ENCODE measurements at regions not wholly inside any gene's neighbourhood (a gene's known extent, or its start where the extent isn't known, plus 50 kb on each side); places are given as distances from the start of the nearest gene placed in this dataset.

GRCh38 chr11:129722529-129722928, 93.1 kb upstream of the TMEM45B start:
- H4K20me1 ChIP-seq (ENCODE audit: insufficient read depth): no peaks in the 10 kb centered on the region
- H3K79me2 ChIP-seq (ENCODE audit: insufficient read depth, low read length): no peaks in the 10 kb centered on the region
- TF ChIP-seq TCF7L2 (IDR thresholded peaks at IDR 0.05; ENCODE audit: borderline replicate concordance, extremely low read depth, insufficient read depth, insufficient read length) (no peak), POLR2AphosphoS5 (IDR thresholded peaks at IDR 0.05; ENCODE audit: low read depth, low read length) (no peak), CBX3 (IDR thresholded peaks at IDR 0.05; ENCODE audit: low read depth) (no peak), EZH2phosphoT487 (IDR thresholded peaks at IDR 0.05; ENCODE audit: borderline replicate concordance) (no peak), YY1 (IDR thresholded peaks at IDR 0.05; ENCODE audit: extremely low read depth, insufficient replicate concordance, low read depth, low read length) (no peak)
- TF ChIP-seq, protein P1, sequence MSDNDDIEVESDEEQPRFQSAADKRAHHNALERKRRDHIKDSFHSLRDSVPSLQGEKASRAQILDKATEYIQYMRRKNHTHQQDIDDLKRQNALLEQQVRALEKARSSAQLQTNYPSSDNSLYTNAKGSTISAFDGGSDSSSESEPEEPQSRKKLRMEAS (IDR thresholded peaks at IDR 0.05): no peak
- TF ChIP-seq, protein P2, sequence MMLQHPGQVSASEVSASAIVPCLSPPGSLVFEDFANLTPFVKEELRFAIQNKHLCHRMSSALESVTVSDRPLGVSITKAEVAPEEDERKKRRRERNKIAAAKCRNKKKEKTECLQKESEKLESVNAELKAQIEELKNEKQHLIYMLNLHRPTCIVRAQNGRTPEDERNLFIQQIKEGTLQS (IDR thresholded peaks at IDR 0.05): no peak
- H2AFZ ChIP-seq (ENCODE audit: low read depth, low read length, poor library complexity, severe bottlenecking): no peak overlapping the region
- no peaks in the 10 kb centered on the region for H3K9me3 ChIP-seq (ENCODE audit: control insufficient read depth in 1 of 2, insufficient read depth in 1 of 2, low read depth in 1 of 2, low read length in 2 of 2)
- no peak overlapping the region for H3K4me2 ChIP-seq (ENCODE audit: low read length)
- ATAC-seq (no peak), DNase-seq (ENCODE audit: low read depth, low spot score) (no peak)
- ChIA-PET CTCF (no interaction called here), RAD21 (ENCODE audit: low non-redundant PET in 1 of 2, low total read pairs in 2 of 2, uncharacterized antibody in 2 of 2, unreplicated experiment in 2 of 2) (no interaction called here), POLR2A (no interaction called here)
- no peaks in the 10 kb centered on the region for H3K4me1 ChIP-seq (ENCODE audit: control insufficient read depth in 1 of 2, insufficient read depth in 2 of 2, low read length in 2 of 2)
- no TSS peak for BruUV-seq (replicated peaks)
- no peaks in the 10 kb centered on the region for H3K9me2 ChIP-seq (ENCODE audit: insufficient read depth)
- intact Hi-C loops (cut with micrococcal nuclease): no loop called here
- H3K27me3 ChIP-seq (ENCODE audit: insufficient read depth, low read length): no peaks in the 10 kb centered on the region; the same call in 1 of the 2 replicates
- no peaks in the 10 kb centered on the region for H3K36me3 ChIP-seq (ENCODE audit: control insufficient read depth in 1 of 2, insufficient read depth in 2 of 2, low read length in 2 of 2)
- H3K4me3 ChIP-seq (replicated peaks in 1 of 2; ENCODE audit: low read depth in 1 of 2, low read length in 2 of 2): no peak overlapping the region
- no peak overlapping the region for H3K27ac ChIP-seq (ENCODE audit: low read depth, low read length)
- no peak overlapping the region for H3K9ac ChIP-seq (ENCODE audit: low read length)

DNA sequence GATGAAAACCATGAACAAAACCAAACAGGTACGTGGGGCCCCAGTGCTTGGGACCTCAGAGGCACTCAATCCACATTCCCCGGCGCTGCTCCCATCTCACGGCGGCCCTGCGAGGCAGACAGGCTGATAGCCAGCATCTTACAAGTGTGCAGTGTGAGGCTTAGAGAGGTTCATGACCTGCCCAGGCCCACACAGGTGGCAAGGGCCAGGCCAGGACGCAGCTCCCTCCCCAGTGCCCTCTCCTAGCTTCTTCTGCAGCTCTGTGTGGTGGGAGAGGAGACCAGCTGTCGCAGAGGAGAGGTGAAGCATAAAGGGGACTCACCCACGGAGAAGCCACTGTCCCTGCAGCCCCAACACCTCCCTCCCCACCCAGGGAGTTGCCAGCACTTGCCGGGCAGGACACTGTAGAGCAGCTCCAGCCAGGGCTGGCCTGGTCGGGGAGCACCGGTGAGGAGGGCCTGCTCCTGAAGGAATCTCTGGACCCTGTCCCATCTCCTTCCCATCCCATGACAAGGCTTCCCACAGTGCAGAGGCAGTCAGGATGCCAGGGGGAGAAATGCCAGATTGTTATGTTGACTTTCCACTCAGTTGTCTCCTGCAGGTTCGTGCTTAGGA, 92.4 kb upstream of the TMEM45B start:
- Histone ChIP-seq H3K9me2 (ENCODE audit: insufficient read depth) (no peaks in the 10 kb centered on the region), H3K9ac (ENCODE audit: low read length) (no peak overlapping the region), H2AFZ (ENCODE audit: low read depth, low read length, poor library complexity, severe bottlenecking) (no peak overlapping the region), H3K4me1 (ENCODE audit: control insufficient read depth in 1 of 2, insufficient read depth in 2 of 2, low read length in 2 of 2) (no peaks in the 10 kb centered on the region), H4K20me1 (ENCODE audit: insufficient read depth) (no peaks in the 10 kb centered on the region), H3K9me3 (ENCODE audit: control insufficient read depth in 1 of 2, insufficient read depth in 1 of 2, low read depth in 1 of 2, low read length in 2 of 2) (no peaks in the 10 kb centered on the region), H3K27ac (ENCODE audit: low read depth, low read length) (no peak overlapping the region), H3K36me3 (ENCODE audit: control insufficient read depth in 1 of 2, insufficient read depth in 2 of 2, low read length in 2 of 2) (no peaks in the 10 kb centered on the region), H3K4me3 (replicated peaks in 1 of 2; ENCODE audit: low read depth in 1 of 2, low read length in 2 of 2) (no peak overlapping the region), H3K27me3 (ENCODE audit: insufficient read depth, low read length) (no peaks in the 10 kb centered on the region; the same call in 1 of the 2 replicates), H3K79me2 (ENCODE audit: insufficient read depth, low read length) (no peaks in the 10 kb centered on the region), H3K4me2 (ENCODE audit: low read length) (no peak overlapping the region)
- ATAC-seq (no peak), DNase-seq (ENCODE audit: low read depth, low spot score) (no peak)
- ChIA-PET POLR2A (no interaction called here), RAD21 (ENCODE audit: low non-redundant PET in 1 of 2, low total read pairs in 2 of 2, uncharacterized antibody in 2 of 2, unreplicated experiment in 2 of 2) (no interaction called here), CTCF (no interaction called here)
- intact Hi-C loops (cut with micrococcal nuclease): no loop called here
- BruUV-seq (replicated peaks): no TSS peak
- no peak for TF ChIP-seq SP1 (IDR thresholded peaks at IDR 0.05; ENCODE audit: low read depth)
- no peak for TF ChIP-seq ELF1 (IDR thresholded peaks at IDR 0.05; ENCODE audit: borderline replicate concordance, low read depth)
- TF ChIP-seq, protein P3, sequence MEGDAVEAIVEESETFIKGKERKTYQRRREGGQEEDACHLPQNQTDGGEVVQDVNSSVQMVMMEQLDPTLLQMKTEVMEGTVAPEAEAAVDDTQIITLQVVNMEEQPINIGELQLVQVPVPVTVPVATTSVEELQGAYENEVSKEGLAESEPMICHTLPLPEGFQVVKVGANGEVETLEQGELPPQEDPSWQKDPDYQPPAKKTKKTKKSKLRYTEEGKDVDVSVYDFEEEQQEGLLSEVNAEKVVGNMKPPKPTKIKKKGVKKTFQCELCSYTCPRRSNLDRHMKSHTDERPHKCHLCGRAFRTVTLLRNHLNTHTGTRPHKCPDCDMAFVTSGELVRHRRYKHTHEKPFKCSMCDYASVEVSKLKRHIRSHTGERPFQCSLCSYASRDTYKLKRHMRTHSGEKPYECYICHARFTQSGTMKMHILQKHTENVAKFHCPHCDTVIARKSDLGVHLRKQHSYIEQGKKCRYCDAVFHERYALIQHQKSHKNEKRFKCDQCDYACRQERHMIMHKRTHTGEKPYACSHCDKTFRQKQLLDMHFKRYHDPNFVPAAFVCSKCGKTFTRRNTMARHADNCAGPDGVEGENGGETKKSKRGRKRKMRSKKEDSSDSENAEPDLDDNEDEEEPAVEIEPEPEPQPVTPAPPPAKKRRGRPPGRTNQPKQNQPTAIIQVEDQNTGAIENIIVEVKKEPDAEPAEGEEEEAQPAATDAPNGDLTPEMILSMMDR (IDR thresholded peaks at IDR 0.05 in 2 of 3, conservative IDR thresholded peaks at IDR 0.05 in 1 of 3; ENCODE audit: borderline replicate concordance in 1 of 3, insufficient read depth in 1 of 3, low read depth in 2 of 3, low read length in 2 of 3): no peak
- TF ChIP-seq EZH2phosphoT487 (IDR thresholded peaks at IDR 0.05; ENCODE audit: borderline replicate concordance): no peak
- TF ChIP-seq EGR1 (IDR thresholded peaks at IDR 0.05; ENCODE audit: low read depth): no peak
- no peak for TF ChIP-seq TCF7L2 (IDR thresholded peaks at IDR 0.05; ENCODE audit: borderline replicate concordance, extremely low read depth, insufficient read depth, insufficient read length)
- no peak for TF ChIP-seq JUND (IDR thresholded peaks at IDR 0.05)
- TF ChIP-seq CBX3 (IDR thresholded peaks at IDR 0.05; ENCODE audit: low read depth): no peak
- TF ChIP-seq, protein P4, sequence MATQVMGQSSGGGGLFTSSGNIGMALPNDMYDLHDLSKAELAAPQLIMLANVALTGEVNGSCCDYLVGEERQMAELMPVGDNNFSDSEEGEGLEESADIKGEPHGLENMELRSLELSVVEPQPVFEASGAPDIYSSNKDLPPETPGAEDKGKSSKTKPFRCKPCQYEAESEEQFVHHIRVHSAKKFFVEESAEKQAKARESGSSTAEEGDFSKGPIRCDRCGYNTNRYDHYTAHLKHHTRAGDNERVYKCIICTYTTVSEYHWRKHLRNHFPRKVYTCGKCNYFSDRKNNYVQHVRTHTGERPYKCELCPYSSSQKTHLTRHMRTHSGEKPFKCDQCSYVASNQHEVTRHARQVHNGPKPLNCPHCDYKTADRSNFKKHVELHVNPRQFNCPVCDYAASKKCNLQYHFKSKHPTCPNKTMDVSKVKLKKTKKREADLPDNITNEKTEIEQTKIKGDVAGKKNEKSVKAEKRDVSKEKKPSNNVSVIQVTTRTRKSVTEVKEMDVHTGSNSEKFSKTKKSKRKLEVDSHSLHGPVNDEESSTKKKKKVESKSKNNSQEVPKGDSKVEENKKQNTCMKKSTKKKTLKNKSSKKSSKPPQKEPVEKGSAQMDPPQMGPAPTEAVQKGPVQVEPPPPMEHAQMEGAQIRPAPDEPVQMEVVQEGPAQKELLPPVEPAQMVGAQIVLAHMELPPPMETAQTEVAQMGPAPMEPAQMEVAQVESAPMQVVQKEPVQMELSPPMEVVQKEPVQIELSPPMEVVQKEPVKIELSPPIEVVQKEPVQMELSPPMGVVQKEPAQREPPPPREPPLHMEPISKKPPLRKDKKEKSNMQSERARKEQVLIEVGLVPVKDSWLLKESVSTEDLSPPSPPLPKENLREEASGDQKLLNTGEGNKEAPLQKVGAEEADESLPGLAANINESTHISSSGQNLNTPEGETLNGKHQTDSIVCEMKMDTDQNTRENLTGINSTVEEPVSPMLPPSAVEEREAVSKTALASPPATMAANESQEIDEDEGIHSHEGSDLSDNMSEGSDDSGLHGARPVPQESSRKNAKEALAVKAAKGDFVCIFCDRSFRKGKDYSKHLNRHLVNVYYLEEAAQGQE (IDR thresholded peaks at IDR 0.05; ENCODE audit: low read depth): no peak
- no peak for TF ChIP-seq EZH2 (IDR thresholded peaks at IDR 0.05)

Measured in HCT116 (cell line).